B cell (primary cell): ENCODE measurements at regions not wholly inside any gene's neighbourhood (a gene's known extent, or its start where the extent isn't known, plus 50 kb on each side); places are given as distances from the start of the nearest gene placed in this dataset.

Experiments used
- ATAC-seq: fragments of 200-7000 bp; cut with Tn5 transposase; one replicate; pipeline ENCODE4 v1.10.0; 2021; ENCODE audit warnings: low read depth, mild to moderate bottlenecking, moderate number of reproducible peaks, moderate library complexity
- CTCF ChIA-PET: fragments of 350-600 bp; sonication (Branson Sonifier 250); formaldehyde crosslinking; loops from one replicate; lab custom pipeline; 2021; ENCODE audit warnings: antibody characterized with exemption, inconsistent platforms; lab: Charles Lee
- POLR2A ChIA-PET: fragments of 350-600 bp; sonication (Branson Sonifier 250); formaldehyde crosslinking; loops from one replicate; lab custom pipeline; 2021; ENCODE audit warnings: antibody characterized with exemption; lab: Charles Lee
- DNase-seq: peaks from one replicate; pipeline ENCODE4 v3.0.0; 2013
- H2AFZ ChIP-seq: 2 replicates; pipeline ENCODE4 v1.6.1; 2012; ENCODE audit warnings: mild to moderate bottlenecking, low read depth, low read length; ENCODE audit not compliant: insufficient read depth, poor library complexity, severe bottlenecking
- H3K27ac ChIP-seq, 2 donors: 1 replicate in 1 of 2; 2 replicates in 1 of 2; pipeline ENCODE4 v1.5.1; 2012 to 2013; ENCODE audit warnings: low read length in 2 of 2, mild to moderate bottlenecking in 2 of 2, moderate library complexity in 1 of 2
- H3K27me3 ChIP-seq, 4 experiments: fragments of 200-600 bp in 1 of 4; sonication (generic) in 1 of 4; replicated peaks in 1 of 4; 1 replicate in 2 of 4; 2 replicates in 2 of 4; pipeline versions ENCODE4 v1.6.1 to v1.7.0; 2013 to 2016; ENCODE audit warnings: low read length in 3 of 4, mild to moderate bottlenecking in 2 of 4, mixed read lengths in 1 of 4, moderate library complexity in 1 of 4; ENCODE audit not compliant: insufficient read depth in 4 of 4, control insufficient read depth in 3 of 4; ENCODE audit errors: control extremely low read depth in 1 of 4
- H3K36me3 ChIP-seq, 2 experiments: replicated peaks in 1 of 2; 1 replicate in 1 of 2; 2 replicates in 1 of 2; pipeline versions ENCODE4 v1.6.1 to v1.7.1; 2013; ENCODE audit warnings: low read length in 1 of 2; ENCODE audit not compliant: insufficient read depth in 2 of 2, control insufficient read depth in 1 of 2; ENCODE audit errors: control extremely low read depth in 1 of 2, extremely low read depth in 1 of 2
- H3K4me1 ChIP-seq, 2 donors: fragments of 200-600 bp in 1 of 2; sonication (generic) in 1 of 2; 1 replicate in 1 of 2; 2 replicates in 1 of 2; pipeline versions ENCODE4 v1.5.1 to v1.6.1; 2013 to 2017; ENCODE audit warnings: low read length in 2 of 2; ENCODE audit not compliant: control insufficient read depth in 2 of 2, insufficient read depth in 2 of 2
- H3K4me2 ChIP-seq: replicated peaks from 2 replicates; pipeline ENCODE3; 2012; ENCODE audit warnings: mild to moderate bottlenecking, low read depth, low read length; ENCODE audit not compliant: poor library complexity, severe bottlenecking
- H3K4me3 ChIP-seq, 5 experiments: fragments of 200-600 bp in 1 of 5; sonication (generic) in 1 of 5; 1 replicate in 3 of 5; 2 replicates in 2 of 5; pipeline versions ENCODE4 v1.5.1 to v1.7.0; 2011 to 2016; ENCODE audit warnings: low read length in 4 of 5, mild to moderate bottlenecking in 4 of 5, low read depth in 2 of 5, control low read depth in 1 of 5, moderate library complexity in 1 of 5; ENCODE audit not compliant: insufficient read depth in 1 of 5; ENCODE audit errors: control extremely low read depth in 1 of 5, extremely low read depth in 1 of 5
- H3K79me2 ChIP-seq: fragments of 200-600 bp; sonication (generic); one replicate; pipeline ENCODE4 v1.6.0; 2016; ENCODE audit warnings: low read length; ENCODE audit not compliant: control insufficient read depth, insufficient read depth
- H3K9ac ChIP-seq: fragments of 200-600 bp; sonication (generic); 2 replicates; pipeline ENCODE4 v1.6.1; 2017; ENCODE audit warnings: mild to moderate bottlenecking, low read length, moderate library complexity
- H3K9me3 ChIP-seq, 3 donors: one replicate each; pipeline versions ENCODE4 v1.6.1 to v1.7.1; 2013; ENCODE audit warnings: low read length in 2 of 3; ENCODE audit not compliant: control insufficient read depth in 2 of 3, insufficient read depth in 1 of 3; ENCODE audit errors: control extremely low read depth in 1 of 3
- H4K20me1 ChIP-seq: 2 replicates; pipeline ENCODE4 v1.6.0; 2012; ENCODE audit warnings: mild to moderate bottlenecking, low read length; ENCODE audit not compliant: insufficient read depth, control insufficient read depth, poor library complexity, severe bottlenecking
- H3K27ac Mint-ChIP-seq: one replicate; pipeline ENCODE4 v1.8.0; 2021; ENCODE audit warnings: mixed read lengths
- H3K27me3 Mint-ChIP-seq: one replicate; pipeline ENCODE4 v1.8.0; 2021; ENCODE audit warnings: mixed read lengths
- H3K4me1 Mint-ChIP-seq: one replicate; pipeline ENCODE4 v1.8.0; 2021; ENCODE audit warnings: mixed read lengths
- H3K4me3 Mint-ChIP-seq: one replicate; pipeline ENCODE4 v1.8.0; 2021; ENCODE audit warnings: mixed read lengths
- H3K9me3 Mint-ChIP-seq: one replicate; pipeline ENCODE4 v1.8.0; 2022; ENCODE audit warnings: mixed read lengths; ENCODE audit not compliant: insufficient read depth
- EZH2 ChIP-seq: IDR thresholded peaks from 2 replicates; pipeline ENCODE4 v1.6.1; 2012; ENCODE audit warnings: borderline replicate concordance, low read depth, mild to moderate bottlenecking, moderate library complexity, low read length; ENCODE audit not compliant: insufficient read depth, poor library complexity, severe bottlenecking
- WGBS: methylation state at CpG from one replicate; pipeline ENCODE4 v1.1.5; 2013; ENCODE audit warnings: missing lambda C conversion rate; ENCODE audit not compliant: insufficient coverage; 5-methylcytosine and 5-hydroxymethylcytosine counted together
- intact Hi-C: fragments of 100-400 bp; cut with micrococcal nuclease; formaldehyde crosslinking; loops from one replicate; pipeline ENCODE4 v1.10.0; 2022
- TF ChIP-seq, protein P1 (sequence below): fragments of 200-600 bp; IDR thresholded peaks from one replicate; pipeline ENCODE4 v1.8.0; 2022; ENCODE audit warnings: antibody characterized with exemption, mild to moderate bottlenecking

DNA sequence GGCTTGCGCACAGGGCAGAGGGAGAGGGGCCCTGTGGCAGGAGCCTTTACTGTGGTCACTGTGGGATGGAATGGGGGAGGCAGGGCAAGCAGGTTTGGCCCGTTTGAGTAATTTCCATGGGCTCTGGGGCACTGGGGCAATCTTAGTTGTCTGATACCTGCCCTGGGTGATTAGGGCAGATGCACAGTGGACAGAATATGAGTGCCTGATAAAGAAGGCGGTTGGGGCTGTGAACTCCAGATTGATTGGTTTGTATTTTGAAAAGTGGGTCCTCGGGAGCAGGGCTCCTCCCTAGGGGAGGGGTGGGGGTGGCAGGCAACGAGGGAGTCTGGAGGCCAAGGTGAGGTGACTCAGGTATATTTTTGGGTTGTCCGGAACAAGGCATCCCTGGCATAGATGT, 247.5 kb downstream of the NSG2 start:
- Histone ChIP-seq H3K79me2 (no peaks in the 10 kb centered on the region), H3K4me3 (no peak overlapping the region), H3K9ac (no peak overlapping the region), H3K36me3 (no peaks in the 10 kb centered on the region), H2AFZ (no peak overlapping the region), H3K4me2 (no peak overlapping the region), H3K27me3 (no peaks in the 10 kb centered on the region), H3K4me1 (no peaks in the 10 kb centered on the region), H4K20me1 (no peaks in the 10 kb centered on the region), H3K9me3 (peaks cover 0 to 7% (median 0%) of the 10 kb centered on the region in 3 donors), H3K27ac (no peak overlapping the region)
- 60% methylated on average over 6 of the region's 6 CpGs for WGBS
- TF ChIP-seq, protein P1, sequence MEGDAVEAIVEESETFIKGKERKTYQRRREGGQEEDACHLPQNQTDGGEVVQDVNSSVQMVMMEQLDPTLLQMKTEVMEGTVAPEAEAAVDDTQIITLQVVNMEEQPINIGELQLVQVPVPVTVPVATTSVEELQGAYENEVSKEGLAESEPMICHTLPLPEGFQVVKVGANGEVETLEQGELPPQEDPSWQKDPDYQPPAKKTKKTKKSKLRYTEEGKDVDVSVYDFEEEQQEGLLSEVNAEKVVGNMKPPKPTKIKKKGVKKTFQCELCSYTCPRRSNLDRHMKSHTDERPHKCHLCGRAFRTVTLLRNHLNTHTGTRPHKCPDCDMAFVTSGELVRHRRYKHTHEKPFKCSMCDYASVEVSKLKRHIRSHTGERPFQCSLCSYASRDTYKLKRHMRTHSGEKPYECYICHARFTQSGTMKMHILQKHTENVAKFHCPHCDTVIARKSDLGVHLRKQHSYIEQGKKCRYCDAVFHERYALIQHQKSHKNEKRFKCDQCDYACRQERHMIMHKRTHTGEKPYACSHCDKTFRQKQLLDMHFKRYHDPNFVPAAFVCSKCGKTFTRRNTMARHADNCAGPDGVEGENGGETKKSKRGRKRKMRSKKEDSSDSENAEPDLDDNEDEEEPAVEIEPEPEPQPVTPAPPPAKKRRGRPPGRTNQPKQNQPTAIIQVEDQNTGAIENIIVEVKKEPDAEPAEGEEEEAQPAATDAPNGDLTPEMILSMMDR, result no peak
- TF ChIP-seq EZH2, result no peak
- H3K9me3 Mint-ChIP-seq, result no peaks in the 10 kb centered on the region
- POLR2A ChIA-PET, result no interaction called here
- H3K27me3 Mint-ChIP-seq, result no peaks in the 10 kb centered on the region
- no peaks in the 10 kb centered on the region for H3K4me1 Mint-ChIP-seq
- no peak for DNase-seq
- no peak for ATAC-seq
- no peak overlapping the region for H3K27ac Mint-ChIP-seq
- intact Hi-C loops, result no loop called here
- CTCF ChIA-PET, result no interaction called here
- no peak overlapping the region for H3K4me3 Mint-ChIP-seq

GRCh38 chr5:174293481-174293880, 248.0 kb downstream of the NSG2 start:
- TF ChIP-seq, protein P1, result no peak
- no peak for TF ChIP-seq EZH2
- intact Hi-C loops, result no loop called here
- no peaks in the 10 kb centered on the region for H3K4me1 Mint-ChIP-seq
- no peaks in the 10 kb centered on the region for H3K27me3 Mint-ChIP-seq
- no peak overlapping the region for H3K4me2 ChIP-seq
- POLR2A ChIA-PET, result no interaction called here
- H3K4me1 ChIP-seq, result no peaks in the 10 kb centered on the region
- H3K9me3 Mint-ChIP-seq, result no peaks in the 10 kb centered on the region
- no peaks in the 10 kb centered on the region for H3K79me2 ChIP-seq
- H3K4me3 Mint-ChIP-seq, result no peak overlapping the region
- no peak overlapping the region for H3K4me3 ChIP-seq
- WGBS, result 92% methylated on average over 3 of the region's 4 CpGs
- CTCF ChIA-PET, result no interaction called here
- ATAC-seq (no peak), DNase-seq (no peak)
- H4K20me1 ChIP-seq, result no peaks in the 10 kb centered on the region
- H3K9ac ChIP-seq, result no peak overlapping the region
- H3K9me3 ChIP-seq, result peaks cover 0 to 7% (median 0%) of the 10 kb centered on the region in 3 donors
- no peaks in the 10 kb centered on the region for H3K27me3 ChIP-seq
- no peak overlapping the region for H3K27ac ChIP-seq
- no peaks in the 10 kb centered on the region for H3K36me3 ChIP-seq
- H3K27ac Mint-ChIP-seq, result no peak overlapping the region
- no peak overlapping the region for H2AFZ ChIP-seq
